ENCODE measurements at regions not wholly inside any gene's neighbourhood (a gene's known extent, or its start where the extent isn't known, plus 50 kb on each side); places are given as distances from the start of the nearest gene placed in this dataset.

DNA sequence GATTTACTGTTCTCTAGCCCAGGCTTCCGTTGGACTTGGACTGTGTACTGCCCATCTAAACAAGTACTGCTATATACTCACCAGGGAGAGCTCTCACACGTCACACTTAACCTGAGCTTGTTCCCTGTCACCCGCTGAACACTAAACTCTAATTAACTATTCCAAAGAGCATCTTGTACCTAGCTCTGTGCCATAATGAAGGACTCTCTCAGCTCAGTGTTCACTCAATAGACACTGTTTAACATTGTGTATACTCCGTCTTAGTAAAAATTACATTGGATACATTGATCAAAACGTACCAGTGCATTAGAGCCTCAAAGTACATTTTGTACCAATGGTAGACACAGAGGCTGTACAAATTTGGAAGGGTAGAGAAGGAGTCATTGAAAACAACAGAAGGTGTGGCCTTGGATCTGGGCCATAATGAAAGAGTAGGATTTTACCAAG, 55.4 kb upstream of the EPHA7 start:
- Histone ChIP-seq H3K4me3 (no peak overlapping the region), H3K27ac (no peak overlapping the region), H3K27me3 (replicated peaks in 1 of 7) (no peaks in the 10 kb centered on the region), H3K4me1 (no peaks in the 10 kb centered on the region), H3K36me3 (no peaks in the 10 kb centered on the region), H3K9me3 (peaks cover 0 to 8% (median 0%) of the 10 kb centered on the region in 8 donors)
- TF ChIP-seq POLR2AphosphoS5 (IDR thresholded peaks at IDR 0.05) (no peak), POLR2A (IDR thresholded peaks at IDR 0.05) (no peak)
- TF ChIP-seq, protein P1, sequence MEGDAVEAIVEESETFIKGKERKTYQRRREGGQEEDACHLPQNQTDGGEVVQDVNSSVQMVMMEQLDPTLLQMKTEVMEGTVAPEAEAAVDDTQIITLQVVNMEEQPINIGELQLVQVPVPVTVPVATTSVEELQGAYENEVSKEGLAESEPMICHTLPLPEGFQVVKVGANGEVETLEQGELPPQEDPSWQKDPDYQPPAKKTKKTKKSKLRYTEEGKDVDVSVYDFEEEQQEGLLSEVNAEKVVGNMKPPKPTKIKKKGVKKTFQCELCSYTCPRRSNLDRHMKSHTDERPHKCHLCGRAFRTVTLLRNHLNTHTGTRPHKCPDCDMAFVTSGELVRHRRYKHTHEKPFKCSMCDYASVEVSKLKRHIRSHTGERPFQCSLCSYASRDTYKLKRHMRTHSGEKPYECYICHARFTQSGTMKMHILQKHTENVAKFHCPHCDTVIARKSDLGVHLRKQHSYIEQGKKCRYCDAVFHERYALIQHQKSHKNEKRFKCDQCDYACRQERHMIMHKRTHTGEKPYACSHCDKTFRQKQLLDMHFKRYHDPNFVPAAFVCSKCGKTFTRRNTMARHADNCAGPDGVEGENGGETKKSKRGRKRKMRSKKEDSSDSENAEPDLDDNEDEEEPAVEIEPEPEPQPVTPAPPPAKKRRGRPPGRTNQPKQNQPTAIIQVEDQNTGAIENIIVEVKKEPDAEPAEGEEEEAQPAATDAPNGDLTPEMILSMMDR (IDR thresholded peaks at IDR 0.05 in 8 of 11, conservative IDR thresholded peaks at IDR 0.05 in 3 of 11), result no peak
- WGBS, 5 donors, result 80 to 88% (median 83%) methylated on average over 5 of the region's 5 CpGs
- intact Hi-C loops (cut with DNase I; ENCODE audit: low total_unique reads), result no loop called here
- no peak for DNase-seq

DNA sequence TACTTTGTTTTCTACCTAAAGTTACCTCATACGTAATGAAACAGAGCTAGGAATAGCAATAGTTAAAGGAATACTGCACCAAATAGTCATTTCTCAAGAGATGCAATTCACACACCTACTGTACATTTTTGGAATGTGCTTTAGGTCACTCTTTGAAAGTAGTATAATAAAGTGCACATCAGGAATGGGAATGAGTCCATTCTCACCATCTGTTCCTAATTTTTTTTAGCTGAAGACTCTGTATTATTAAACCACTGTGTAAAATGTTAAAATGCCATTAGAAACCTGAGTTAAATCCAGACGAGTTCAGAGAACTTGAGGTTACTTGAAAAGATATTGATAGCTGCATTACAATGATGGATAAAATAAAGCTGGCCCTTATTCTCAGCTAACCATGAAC, 51.9 kb upstream of the EPHA7 start:
- H3K27ac ChIP-seq, result no peak overlapping the region
- H3K9me3 ChIP-seq, result peaks cover 0 to 8% (median 0%) of the 10 kb centered on the region in 8 donors
- DNase-seq, result no peak
- H3K4me1 ChIP-seq, result no peaks in the 10 kb centered on the region
- 68 to 84% (median 72%) methylated on average over 2 of the region's 2 CpGs for WGBS, 5 donors
- no peak overlapping the region for H3K4me3 ChIP-seq
- H3K27me3 ChIP-seq (replicated peaks in 1 of 7), result no peaks in the 10 kb centered on the region
- TF ChIP-seq POLR2A (IDR thresholded peaks at IDR 0.05) (no peak), POLR2AphosphoS5 (IDR thresholded peaks at IDR 0.05) (no peak)
- TF ChIP-seq, protein P1 (IDR thresholded peaks at IDR 0.05 in 8 of 11, conservative IDR thresholded peaks at IDR 0.05 in 3 of 11), result no peak
- intact Hi-C loops (cut with DNase I; ENCODE audit: low total_unique reads), result no loop called here
- no peaks in the 10 kb centered on the region for H3K36me3 ChIP-seq

Small RNA genes lying in the stretch of these regions (small RNA-seq; reads per million reads assigned to genes)
- gene AL078595.1 (0 reads per million in 4 donors), gene RF00425 (0 to 0.07 (median 0) reads per million in 4 donors)
